NCI-H2081 (cell line): ENCODE measurements at regions not wholly inside any gene's neighbourhood (a gene's known extent, or its start where the extent isn't known, plus 50 kb on each side); places are given as distances from the start of the nearest gene placed in this dataset.
"Not testable (repeated sequence)": the region's sequence is repeated elsewhere in the genome, so short reads cannot be mapped to it uniquely, and the experiment has no call there.

Source experiments
- DNase-seq, 2 experiments: peaks; one replicate each; lab custom pipeline; 2025; lab: John Stamatoyannopoulos, UW

DNA sequence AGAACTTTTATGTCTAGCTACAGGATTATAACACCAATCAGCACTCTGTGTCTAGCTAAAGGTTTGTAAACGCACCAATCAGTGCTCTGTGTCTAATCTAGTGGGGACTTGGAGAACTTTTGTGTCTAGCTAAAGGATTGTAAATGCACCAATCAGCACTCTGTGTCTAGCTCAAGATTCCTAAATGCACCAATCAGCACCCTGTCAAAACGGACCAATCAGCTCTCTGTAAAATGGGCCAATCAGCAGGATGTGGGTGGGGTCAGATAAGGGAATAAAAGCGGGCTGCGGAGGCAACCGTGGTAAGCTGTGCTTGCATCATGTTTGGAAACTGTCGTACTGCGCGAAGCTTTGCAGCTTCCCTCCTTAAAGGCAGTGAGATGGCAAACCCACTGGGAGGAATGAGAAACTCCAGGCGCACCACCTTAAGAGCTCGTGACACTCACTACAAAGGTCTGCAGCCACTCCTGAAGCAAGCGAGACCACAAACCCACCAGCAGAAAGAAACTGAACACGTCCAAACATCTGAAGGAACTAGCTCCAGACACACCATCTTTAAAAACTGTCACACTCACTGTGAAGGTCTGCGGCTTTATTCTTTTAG is 112.1 kb upstream of the DUSP22 start:
- not testable (repeated sequence) for DNase-seq

DNA sequence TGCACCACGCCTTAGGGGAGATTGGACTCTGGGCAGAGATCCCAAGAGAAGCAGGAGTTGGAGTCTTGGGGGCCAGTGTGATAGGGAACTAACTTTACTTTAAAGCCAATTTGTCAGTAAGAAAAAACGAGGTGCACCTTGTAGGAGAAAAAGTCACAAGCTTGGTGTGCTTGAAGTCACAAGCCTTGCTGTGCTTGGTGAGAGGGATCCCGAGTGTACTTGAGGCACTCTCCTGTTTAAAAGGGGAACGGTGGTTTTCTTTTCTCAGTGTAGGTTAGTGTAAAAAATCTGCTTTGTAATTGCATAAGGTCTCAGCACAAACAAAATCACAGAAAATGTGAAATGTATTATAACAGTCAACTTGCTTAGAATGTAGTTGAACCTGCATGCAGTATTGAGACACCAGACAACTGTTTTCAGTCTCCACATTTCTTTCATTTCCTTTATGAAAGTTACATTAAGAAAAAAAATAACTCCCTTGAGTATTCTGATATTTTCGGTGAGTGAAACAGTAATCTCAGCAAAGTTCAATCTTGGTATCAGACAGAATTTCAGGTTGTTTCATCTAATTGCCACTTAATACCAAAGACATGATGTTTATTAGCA is 111.1 kb upstream of the DUSP22 start:
- no peak for DNase-seq

DNA sequence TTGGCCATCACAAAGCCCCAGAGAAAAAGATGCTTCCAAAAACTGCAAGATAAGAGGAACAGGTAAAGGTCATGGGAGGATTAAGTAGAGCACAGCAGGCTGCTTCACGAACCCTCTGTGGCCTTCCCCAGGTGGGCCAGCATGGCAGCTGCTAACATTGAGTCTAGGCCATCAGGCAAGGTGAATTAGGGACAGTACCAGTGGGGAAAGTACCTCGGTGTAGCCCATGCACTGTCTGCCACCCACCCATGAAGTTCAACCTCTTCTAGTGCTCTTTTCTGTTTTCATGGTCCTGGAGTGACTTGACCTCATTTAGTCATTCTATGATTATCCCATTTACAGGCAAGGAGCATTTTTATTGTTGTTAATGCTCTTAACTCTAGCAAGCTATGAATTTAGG is 108.6 kb upstream of the DUSP22 start:
- DNase-seq: no peak

DNA sequence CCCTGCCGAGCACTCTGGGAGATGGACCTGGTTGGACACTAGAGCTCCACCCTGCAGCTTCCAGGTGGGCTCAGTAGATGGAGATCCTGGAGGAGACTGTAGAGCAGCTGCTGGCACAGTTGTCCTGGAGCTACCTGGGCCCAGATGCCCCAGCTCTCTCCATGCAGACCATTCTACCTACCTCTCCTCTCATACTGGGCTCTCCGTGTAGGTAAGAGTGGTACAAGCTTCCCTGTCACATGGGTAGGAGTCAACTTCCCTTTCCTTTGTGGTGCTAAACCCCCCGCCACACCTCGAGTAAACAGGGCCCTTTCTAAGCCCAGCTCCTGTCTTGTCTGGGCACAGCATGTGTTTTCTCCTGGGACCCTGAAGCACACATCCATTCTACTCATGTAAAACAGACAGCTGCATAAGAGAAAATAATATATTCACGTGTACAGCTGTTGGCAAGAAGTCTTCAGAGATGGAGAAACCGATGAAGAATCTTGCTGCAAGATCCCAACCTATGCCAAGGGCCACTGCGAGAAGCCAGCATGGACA is 108.1 kb upstream of the DUSP22 start:
- DNase-seq: no peak

DNA sequence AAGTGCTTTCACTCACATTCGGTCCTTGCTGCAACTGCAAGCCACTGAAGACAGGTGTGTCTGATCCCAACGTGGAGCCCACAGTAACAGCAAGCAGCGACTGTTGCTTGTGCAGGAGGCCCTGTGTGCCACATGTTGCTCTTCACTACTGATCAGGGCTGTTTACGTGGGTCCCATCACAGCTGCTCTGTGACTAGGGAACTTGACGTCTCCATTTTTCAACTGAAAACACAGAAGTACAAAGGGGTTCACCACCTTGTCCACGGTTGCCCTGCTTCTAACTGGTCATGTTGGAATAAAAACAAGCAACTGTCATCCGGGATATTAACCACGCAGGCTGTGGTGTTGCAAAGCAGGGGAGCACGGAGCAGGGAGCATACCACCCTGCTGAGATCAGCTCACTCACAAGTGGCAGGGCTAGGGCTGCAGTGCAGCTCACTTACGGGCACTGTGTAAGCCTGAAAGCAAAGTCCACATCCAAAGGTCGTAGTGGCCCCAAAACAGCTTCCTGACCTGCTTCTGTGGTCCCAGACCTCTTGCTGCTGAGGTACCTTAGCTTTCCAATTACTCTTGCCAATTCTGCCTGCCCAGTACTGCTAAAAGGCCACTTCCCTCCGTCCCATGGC is 105.8 kb upstream of the DUSP22 start:
- no peak for DNase-seq

DNA sequence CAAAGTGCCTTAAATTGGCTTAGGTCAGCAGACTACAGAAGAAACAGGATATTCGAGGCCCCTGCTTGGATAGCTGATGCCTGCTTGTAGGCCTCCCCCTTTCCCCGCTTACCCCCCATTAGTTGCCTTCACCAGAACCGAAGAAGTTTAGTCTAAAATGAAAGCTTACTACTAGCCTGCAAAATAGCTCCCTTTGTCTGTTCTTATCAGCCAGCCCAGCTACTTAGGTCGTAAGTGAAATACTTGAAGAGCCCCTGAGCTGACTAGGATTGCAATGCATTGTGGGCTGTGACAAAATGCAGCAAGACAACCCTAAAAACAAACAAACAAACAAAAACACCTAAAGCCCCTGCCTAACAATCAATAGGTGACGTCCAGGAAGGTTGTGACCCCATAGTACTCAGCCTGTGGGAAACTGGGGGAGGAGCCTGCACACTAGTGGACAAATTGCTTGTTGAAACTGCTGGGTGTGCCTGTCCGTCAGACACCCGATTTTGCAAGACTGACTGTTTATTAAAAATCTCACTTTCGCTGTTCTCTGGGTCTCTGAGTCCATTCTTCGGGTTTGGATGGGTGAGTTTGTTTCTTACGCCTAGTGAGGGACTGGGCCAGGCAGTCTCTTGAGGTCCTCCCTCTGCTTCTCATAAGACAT is 105.0 kb upstream of the DUSP22 start:
- no peak for DNase-seq

DNA sequence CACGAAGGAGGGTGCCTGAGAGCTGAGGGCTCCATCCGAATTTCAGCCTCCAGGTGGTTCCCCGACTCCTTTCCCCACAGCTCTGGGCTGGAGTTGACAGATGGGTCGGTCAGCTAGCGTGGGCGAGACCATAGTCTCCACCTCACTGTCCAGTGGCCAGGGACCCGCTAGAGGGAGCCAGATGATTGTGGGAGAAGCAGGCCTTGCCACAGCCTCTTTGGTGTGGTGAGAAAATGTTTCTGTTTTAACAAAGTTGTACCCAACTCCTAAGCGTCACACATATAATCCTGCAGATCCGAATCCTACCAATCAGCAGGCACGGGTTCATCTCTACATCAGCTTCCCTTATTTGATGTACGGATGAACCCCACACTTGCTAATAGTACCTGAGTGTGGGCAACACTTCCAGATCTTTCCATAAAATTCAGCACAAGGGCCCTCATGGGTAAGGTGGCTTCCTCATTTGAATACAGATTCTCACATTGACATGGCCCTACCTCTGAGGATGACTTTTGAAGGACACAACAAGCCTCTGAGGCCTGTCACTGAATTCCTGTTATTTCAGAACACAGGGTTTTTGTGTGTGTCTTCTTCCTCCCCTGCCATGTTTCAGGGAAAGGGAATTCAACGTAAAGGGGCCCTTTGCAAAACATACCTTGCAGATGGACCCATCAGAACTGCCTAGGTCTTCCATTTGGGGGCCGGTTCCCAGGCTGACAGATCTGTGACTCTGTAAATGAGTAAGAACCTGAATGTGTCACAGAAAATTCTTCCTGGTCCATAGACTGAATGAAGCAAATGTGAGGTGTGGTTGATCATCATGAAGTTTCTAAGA is 103.2 kb upstream of the DUSP22 start:
- peak; percentile 83 to 84 for DNase-seq

DNA sequence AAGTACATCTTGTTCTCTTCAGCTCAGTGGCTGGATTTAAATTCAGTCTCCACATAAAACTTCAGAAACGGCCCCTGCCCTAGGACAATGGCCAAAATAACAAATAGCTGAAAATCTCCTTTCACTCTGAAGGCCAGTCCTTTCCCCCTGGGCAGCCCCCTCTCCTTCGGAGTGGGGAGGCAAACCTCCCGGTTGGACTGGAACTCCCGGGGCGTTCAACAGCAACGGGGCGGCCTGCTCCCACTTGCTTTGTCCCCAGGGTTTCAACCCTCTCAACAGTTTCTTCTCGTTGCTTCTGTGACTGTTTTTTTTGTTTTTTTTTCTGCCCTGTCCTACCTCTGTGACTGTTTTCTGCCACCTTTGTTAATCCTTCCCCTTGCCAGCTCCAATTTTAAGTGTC is 102.6 kb upstream of the DUSP22 start:
- DNase-seq: no peak

DNA sequence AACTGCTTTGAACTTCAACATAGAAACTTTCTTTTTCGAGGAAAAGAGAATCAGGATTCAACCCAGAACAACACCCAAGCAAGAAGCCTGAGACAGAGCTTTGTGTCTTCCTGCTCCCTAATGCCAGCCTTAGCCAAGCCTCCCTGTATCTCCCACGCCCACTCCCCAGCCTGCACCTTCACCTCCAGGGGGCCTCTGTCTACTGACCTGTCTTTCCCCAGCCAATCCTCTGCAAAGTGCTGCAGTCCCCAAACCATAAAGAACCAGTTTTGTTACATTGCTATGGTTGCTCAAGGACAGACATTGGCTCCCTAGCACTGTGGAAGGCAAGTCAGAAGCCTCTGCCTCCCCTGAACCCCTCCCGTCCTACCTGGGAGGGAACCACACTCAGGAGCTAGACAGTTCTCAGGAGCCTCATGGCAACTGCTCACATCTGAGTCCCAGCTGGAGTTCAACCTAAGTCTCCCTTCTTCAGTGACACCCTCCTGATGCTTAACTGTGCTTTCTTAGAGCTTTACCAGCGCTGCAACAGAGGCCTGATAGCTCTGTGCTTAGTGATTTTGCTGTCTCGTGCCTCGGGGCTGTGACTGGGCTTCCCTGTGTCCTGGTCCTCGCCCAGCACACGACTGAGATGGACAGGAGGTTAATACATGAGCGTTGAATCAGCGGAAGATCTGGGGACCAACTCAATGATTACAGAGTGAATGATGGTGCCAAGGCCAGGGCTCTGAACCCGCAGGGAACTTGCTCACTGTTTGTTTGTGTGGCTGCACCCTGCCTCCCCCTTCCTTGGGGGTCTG is 101.5 kb upstream of the DUSP22 start:
- no peak for DNase-seq

DNA sequence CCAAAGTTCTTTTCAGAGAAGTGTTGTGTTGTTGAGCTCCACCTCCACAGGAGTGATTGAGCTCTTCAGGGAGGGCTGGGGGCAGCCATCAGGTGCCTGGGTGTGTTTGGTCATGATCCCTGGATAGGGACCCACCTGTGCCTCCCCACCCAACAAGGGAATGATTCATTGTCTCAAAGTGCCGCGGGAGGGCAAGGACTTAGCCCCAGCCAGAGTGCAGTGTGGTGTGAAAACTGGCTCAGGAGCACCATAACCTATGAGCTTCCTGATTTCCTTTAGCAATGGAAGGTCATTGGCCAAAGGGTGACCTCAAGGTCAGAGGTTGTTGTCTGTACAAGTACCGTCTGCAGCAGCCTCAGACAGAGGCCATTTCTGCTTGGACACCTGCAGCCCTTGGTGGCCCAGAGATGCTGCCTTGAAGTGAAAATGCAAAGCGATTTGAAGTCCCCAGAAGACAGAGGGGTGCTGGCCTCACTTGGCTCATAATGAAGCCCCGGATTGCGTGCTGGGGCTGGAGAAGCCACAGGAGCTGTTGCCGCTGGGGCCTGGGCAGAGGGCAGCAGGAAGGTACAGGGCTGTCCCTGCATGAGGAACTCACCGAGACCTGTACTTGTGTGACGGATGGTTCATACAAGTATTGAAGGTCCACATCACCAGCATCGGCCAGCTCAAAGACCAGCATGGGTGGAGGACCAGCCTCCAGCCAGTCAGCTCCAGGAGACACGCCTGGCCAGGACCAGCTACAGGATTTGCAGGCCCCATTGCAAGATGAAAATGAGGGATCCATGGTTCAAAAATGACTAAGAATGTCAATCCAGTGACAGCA is 100.6 kb upstream of the DUSP22 start:
- no peak for DNase-seq

DNA sequence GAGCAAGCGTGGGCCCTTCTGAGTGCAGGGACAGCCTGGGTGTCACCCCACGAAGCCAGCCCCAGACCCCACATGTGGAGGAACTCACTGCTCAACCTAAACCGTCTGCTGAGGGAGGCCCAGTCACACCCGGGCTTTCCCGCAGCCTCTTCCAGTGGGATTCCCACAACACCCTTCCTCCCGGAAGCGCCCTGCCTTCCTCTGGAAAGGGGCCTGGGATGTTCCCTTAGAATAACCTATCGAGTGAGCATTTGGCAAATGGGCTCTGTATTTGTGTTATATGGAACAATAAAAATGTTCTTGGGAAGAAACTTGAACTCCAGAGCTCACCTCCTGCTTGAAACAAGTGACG is 100.0 kb upstream of the DUSP22 start:
- no peak for DNase-seq

DNA sequence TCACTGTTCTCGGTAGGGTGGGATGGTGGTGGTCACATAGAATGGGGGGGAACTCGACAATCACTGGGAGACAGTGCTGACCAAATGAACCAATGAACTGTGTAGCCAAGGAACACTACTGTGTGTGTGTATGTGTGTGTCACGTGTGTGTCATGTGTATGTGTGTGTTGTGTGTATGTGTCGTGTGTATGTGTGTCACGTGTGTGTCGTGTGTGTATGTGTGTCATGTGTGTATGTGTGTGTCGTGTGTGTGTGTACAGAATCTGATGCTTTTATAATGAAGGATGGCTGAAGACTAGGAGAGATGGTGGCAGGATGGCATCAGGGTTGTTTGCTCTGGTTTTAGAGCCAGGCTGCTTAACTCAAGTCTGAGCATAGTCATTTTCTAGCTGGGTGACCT is 99.1 kb upstream of the DUSP22 start:
- no peak for DNase-seq

DNA sequence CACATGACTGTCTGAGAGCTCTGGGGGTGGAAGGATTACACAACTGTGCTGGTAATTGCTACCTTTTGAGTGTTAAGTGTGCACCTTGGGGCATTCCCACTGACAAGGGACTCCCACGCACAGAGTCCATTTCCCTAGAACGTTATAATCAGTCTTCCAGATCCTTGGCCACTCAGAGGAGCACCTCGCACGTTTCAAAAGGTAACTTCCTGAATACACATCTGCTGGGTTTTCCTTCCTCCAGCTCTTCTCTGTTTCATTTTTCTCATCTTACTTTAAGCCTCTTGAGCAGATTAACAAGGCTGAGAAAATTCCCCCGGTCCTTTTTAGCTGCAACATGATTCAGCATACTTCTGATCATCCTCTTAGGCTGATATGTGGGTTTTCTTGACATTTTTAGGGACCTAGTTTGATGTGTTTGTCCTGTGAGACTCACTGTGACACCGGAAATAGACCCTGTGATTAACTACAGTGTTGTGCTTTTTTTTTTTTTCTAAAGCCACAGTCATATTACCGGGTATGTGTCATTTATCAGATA is 98.4 kb upstream of the DUSP22 start:
- DNase-seq: no peak

DNA sequence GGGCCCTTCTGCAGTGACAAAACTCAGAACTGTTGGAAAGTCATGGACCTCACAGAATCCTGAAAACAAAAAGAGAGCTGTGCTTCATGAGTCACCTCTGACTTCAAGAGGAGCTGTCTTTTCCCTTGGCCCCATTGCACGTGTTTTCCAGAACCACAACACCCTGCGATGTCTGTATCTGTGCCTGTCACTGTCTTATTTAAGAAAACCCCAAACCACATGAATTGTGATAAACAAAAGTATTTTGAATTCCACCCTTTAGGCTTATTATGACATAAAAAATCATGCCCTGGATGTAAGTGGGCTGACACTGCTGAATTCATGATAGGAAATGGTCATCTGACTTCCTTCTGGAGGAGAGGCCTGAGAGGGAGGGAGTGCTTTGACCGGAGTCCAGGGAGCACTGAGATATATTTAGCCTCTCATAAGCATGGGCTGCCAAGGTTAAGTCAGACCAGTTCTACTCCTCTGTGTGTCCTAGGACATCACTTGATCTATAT is 96.4 kb upstream of the DUSP22 start:
- DNase-seq: no peak

DNA sequence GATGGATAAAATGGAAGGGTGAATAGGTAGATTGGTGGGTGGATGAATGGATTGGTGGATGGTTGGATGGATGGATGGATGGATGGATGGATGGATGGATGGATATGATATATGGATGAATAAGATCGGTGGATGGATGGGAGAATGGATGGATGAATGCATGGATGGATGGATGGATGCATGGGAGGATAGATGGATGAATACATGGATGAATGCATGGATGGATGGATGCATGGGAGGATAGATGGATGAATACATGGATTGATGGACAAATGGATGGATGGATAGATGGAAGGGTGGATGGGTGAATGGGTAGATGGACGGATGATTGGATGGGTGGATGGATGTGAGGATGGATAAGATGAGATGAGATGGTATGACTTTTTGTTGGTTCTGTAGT is 95.7 kb upstream of the DUSP22 start:
- DNase-seq: no peak

DNA sequence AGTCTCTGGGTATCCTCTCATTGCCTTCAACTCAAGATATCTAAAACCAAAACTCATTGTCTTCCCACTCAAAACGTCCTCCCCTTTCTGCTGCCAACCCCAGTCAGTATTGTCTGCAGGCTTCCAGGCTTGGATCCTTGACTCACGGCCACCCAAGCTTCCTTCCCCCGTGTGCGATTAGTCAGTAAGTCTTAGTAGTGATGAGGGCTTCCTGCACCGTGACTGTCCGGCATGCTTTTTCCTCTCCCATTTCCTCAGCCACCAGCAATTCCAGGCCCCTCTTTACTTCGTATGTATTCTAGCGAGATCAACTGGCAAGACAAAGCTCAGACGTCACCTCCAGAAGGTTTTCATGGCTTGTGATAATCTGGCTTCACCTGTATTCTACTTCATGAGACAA is 88.6 kb upstream of the DUSP22 start:
- no peak for DNase-seq

DNA sequence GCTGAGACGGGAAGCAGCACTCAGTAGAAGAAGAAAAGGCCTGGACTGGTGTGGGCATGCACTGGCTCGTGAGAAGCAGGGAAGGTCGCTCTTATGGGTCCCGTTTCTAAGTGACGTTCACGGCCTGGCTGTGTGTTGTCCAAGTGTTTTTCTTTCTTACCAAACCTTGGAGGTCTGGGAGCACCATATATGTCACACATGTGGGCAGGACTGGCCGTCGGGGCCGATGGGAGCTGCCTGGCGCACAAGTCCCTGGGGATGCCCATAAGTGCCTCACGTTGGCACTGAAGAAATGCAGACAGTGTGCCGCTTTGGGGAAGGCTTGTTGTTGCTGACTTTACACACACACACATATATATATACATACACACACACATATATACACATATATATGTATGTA is 86.0 kb upstream of the DUSP22 start:
- DNase-seq: no peak

DNA sequence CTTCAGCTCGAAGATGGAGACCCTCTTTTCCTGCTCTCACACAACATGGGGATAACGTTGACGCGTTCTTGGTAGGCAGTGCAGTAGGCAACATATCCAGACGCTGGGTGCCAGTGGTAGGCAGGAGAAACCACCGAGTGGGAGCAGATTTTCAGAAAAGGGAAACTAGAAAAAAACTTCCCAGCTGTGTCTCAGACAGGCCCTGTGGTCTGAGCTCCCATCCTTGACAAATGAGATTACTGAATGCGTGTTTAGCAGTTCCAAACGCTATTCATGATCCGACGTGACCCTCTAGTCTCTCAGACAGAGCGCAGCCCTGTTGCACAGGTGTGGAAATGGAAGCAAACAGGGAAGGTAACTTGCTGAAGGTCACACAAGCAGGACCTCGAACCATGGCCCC is 83.9 kb upstream of the DUSP22 start:
- DNase-seq: no peak

DNA sequence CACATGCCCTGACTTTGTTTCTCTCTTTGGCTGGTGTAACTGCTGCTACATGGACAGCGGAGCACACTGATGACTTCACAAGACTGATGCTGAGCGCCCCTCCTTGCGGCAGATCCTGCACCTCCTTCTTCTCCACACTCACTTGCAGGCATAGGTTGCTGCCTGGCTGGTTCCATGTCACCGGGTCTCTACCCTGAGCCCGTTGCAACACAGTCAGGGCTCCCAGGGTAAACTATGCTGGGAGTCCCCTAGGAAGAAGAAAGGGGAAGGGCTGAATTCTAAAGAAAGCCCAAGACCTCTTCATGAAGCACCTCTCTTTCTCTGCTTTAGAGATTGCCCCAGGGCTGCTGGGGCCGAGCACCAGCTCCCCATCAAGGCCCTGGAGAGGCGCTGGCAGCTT is 83.3 kb upstream of the DUSP22 start:
- DNase-seq: no peak
